ENCODE measurements at regions not wholly inside any gene's neighbourhood (a gene's known extent, or its start where the extent isn't known, plus 50 kb on each side); places are given as distances from the start of the nearest gene placed in this dataset.

DNA sequence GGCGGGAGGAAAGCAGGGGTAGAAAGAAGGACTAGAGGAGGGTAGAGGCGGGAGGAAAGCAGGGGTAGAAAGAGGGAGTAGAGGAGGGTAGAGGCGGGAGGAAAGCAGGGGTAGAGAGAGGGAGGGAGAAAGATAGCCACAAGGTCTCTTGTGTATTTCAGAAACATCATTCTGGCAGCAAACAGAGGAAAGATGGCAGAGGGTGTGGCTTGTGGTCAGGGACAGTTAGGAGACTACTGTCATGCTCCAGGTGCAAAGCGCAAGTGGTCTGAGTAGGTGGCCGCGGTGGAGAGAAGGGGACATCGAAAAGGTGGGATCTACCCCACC is 82.4 kb upstream of the TAF1B start:
- TF ChIP-seq CTCF (IDR thresholded peaks at IDR 0.05), result no peak
- TF ChIP-seq POLR2A (IDR thresholded peaks at IDR 0.05), result no peak

Measured in right lobe of liver (tissue), 4 donors.